Activated CD4-positive, alpha-beta T cell treated with anti-CD3 and anti-CD28 coated beads, Interleukin-2, amount 10 ng/mL, durations not matched to agents 24 days and 14 days (primary cell): ENCODE measurements at regions not wholly inside any gene's neighbourhood (a gene's known extent, or its start where the extent isn't known, plus 50 kb on each side); places are given as distances from the start of the nearest gene placed in this dataset.
"Not testable (repeated sequence)": the region's sequence is repeated elsewhere in the genome, so short reads cannot be mapped to it uniquely, and the experiment has no call there.

Experiments used
- DNase-seq: peaks from one replicate; pipeline ENCODE4 v3.0.0; 2022
- H3K27ac Mint-ChIP-seq: one replicate; pipeline ENCODE4 v1.8.0; 2022; ENCODE audit warnings: mild to moderate bottlenecking, mixed read lengths
- H3K27me3 Mint-ChIP-seq: one replicate; pipeline ENCODE4 v1.8.0; 2022; ENCODE audit warnings: mixed read lengths
- H3K36me3 Mint-ChIP-seq: one replicate; pipeline ENCODE4 v1.8.0; 2022; ENCODE audit warnings: low read depth, mild to moderate bottlenecking, mixed read lengths
- H3K4me1 Mint-ChIP-seq: one replicate; pipeline ENCODE4 v1.8.0; 2021; ENCODE audit warnings: mixed read lengths
- H3K4me3 Mint-ChIP-seq: one replicate; pipeline ENCODE4 v1.8.0; 2022; ENCODE audit warnings: mild to moderate bottlenecking, moderate library complexity, mixed read lengths
- H3K9me3 Mint-ChIP-seq: one replicate; pipeline ENCODE4 v1.8.0; 2021; ENCODE audit warnings: mixed read lengths
- intact Hi-C: fragments of 100-400 bp; cut with micrococcal nuclease; formaldehyde crosslinking; loops from one replicate; pipeline ENCODE4 v1.15.1; 2023

DNA sequence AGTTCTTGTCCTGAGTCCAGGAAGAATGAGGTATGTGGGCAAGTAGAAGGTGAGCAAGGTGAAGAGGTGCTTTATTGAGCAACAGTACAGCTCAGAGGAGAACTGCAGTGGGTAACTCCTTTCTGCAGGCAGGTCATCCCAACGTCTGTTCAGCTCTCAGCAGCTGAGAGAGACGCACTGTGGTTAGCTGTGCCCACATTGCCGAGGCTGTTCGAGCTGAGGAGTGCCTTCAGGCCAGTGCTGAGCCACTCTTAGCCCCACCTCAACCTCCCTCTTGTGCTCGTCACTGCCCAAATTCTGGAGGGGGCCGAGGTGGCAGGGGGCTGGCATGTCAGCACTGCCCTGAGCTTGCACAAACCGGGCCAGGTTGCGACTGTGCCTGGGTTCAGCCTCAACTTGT, 191.8 kb downstream of the CWH43 start:
- H3K27me3 Mint-ChIP-seq, H3K27ac Mint-ChIP-seq, intact Hi-C loops, H3K4me1 Mint-ChIP-seq, H3K4me3 Mint-ChIP-seq, H3K36me3 Mint-ChIP-seq, H3K9me3 Mint-ChIP-seq, DNase-seq: not testable (repeated sequence)

DNA sequence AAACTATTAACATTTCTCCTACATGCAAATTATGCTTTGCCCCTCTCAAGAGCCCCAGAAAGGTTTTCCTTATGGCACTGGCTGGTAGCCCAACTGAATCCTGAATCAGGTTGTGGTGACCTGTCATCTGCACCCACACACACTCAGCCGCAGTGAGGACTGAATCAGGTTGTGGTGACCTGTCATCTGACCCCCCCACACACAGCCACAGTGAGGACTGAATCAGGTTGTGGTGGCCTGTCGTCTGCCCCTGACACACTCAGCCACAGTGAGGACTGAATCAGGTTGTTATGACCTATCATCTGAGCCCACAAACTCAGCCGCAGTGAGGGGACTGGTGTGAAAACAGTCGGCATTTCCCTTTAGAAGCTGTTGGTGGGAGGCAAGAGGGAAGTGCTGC, 195.0 kb downstream of the CWH43 start:
- H3K9me3 Mint-ChIP-seq, intact Hi-C loops, DNase-seq, H3K27ac Mint-ChIP-seq, H3K4me3 Mint-ChIP-seq, H3K27me3 Mint-ChIP-seq, H3K36me3 Mint-ChIP-seq, H3K4me1 Mint-ChIP-seq: not testable (repeated sequence)

DNA sequence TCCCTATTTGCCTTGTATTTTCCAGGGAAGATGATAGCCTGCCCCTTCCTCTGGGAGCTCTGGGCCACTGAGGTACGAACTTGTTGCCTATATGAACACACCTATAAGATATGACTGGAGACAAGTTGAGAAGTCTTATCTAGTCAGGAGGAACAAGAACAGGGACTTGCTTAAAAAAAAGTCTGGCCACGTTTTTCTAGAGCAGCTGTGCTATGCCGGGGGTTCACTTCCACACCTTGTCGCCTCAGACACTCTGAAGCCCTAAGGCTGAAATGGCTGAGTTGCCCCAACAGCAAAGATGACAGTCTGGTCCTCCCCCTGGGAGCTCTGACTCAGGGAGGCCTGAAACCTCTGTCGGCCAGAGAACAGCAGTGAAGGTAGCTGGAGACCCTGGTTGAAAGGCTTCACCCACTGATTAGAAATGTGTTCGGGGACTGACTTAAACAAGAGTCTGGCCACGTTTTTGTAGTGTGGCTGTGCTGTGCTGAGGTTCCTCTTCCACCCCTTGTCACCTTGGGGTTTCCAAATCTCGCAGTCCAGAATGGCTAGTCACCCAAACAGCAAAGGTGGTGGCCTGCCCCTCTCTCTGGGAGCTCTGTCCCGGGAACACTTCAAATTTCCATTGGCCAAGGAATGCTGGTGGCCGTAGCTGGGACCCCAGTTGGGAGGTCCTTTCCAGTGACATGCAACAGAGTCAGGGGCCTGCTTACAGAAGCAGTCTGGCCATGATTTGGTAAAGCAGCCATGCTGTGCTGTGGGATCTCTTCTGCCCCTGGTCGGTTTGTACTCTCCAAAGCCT, 225.5 kb downstream of the CWH43 start:
- intact Hi-C loops, DNase-seq, H3K36me3 Mint-ChIP-seq, H3K27me3 Mint-ChIP-seq, H3K4me3 Mint-ChIP-seq, H3K4me1 Mint-ChIP-seq, H3K27ac Mint-ChIP-seq: not testable (repeated sequence)
- peaks cover 20% of the 10 kb centered on the region for H3K9me3 Mint-ChIP-seq

DNA sequence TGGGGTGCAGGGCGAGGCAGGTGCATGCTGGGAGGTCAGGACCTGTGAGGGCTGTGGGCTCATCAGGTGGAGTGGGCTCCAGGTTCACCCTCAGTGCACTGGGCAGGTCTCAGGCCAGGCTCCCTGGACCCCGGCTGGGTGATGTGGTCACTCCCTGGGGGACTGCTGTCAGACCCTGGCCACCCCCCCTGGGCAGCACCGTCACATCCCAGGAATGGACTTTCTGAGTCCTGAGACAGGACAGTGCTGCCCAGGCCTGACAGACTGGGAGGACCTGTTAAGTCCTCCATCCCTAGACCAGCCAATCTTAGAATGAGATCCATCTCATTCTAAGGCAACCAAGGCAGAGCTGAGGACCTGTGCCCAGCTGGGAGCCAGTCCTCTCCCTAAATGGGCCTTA, 227.2 kb downstream of the CWH43 start:
- H3K36me3 Mint-ChIP-seq, H3K4me1 Mint-ChIP-seq, H3K27ac Mint-ChIP-seq, H3K4me3 Mint-ChIP-seq, H3K27me3 Mint-ChIP-seq, intact Hi-C loops, DNase-seq: not testable (repeated sequence)
- peaks cover 19% of the 10 kb centered on the region for H3K9me3 Mint-ChIP-seq

DNA sequence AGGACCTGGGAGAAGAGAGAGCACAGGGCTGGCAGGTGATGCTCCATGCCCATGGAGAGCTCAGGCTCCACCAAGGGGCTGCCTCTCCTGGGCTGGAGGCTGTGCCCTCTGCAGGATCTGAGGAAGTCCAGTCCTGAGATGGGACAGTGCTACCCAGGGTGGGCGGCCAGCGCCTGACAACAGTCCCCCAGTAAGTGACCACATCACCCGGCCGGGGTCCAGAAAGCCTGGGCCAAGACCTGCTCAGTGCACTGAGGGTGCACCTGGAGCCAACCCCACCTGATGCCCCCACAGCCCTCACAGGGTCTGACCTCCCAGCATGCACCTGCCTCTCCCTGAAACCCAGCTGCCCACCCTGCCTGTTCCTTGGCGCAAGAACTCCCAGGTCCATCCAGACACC, 227.7 kb downstream of the CWH43 start:
- peaks cover 17% of the 10 kb centered on the region for H3K9me3 Mint-ChIP-seq
- H3K4me1 Mint-ChIP-seq, H3K27ac Mint-ChIP-seq, H3K4me3 Mint-ChIP-seq, H3K27me3 Mint-ChIP-seq, DNase-seq, intact Hi-C loops, H3K36me3 Mint-ChIP-seq: not testable (repeated sequence)

DNA sequence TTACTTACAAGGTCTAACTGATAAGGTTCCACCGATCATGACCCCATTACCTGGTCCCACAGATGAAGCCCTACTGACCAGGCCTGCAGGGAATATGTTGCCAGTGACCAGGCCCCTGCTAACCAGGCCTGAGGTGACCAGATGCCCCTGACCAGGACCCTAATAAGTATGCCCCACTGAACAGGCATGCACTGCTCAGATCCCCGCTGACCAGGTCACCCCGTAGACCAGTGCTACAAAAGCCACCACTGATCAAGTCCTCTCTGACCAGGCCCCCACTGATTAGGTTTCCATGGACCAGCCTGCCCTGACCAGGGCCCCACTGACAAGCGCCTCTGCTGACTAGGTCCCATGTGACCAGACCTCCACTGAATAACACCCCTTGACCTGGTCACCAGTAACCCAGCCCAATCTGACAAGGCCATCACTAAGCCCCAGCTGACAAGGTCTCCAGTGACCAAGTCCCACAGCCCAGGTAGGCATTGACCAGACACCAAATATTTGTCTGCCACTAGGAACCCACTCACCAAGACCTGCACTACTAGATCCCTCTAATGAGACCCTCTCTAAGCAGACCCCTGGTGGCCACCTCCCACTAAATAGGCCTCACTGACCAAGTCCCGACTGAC, 228.5 kb downstream of the CWH43 start:
- H3K4me1 Mint-ChIP-seq, H3K27ac Mint-ChIP-seq, DNase-seq, intact Hi-C loops, H3K36me3 Mint-ChIP-seq, H3K27me3 Mint-ChIP-seq, H3K4me3 Mint-ChIP-seq: not testable (repeated sequence)
- peaks cover 23% of the 10 kb centered on the region for H3K9me3 Mint-ChIP-seq

DNA sequence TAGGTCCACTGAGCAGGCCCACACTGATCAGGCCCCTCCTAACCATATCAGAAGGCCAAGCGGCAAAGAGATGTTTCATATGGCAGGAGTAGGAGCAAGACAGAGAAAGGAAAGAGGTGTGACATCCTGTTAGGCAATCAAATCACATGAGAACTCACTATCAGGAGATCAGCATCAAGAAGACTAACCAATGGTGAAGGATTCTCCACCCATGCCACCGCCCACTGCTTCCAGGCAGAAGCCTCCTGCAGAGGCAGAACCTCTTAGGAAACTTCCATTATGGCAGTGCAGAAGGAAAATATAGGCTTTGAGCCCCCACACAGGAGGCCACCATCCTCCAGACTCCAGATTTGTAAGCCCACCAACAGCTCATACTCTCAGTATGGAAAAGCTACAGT, 229.0 kb downstream of the CWH43 start:
- intact Hi-C loops, H3K27ac Mint-ChIP-seq, H3K4me3 Mint-ChIP-seq, H3K27me3 Mint-ChIP-seq, DNase-seq, H3K36me3 Mint-ChIP-seq, H3K4me1 Mint-ChIP-seq: not testable (repeated sequence)
- peaks cover 24% of the 10 kb centered on the region for H3K9me3 Mint-ChIP-seq

DNA sequence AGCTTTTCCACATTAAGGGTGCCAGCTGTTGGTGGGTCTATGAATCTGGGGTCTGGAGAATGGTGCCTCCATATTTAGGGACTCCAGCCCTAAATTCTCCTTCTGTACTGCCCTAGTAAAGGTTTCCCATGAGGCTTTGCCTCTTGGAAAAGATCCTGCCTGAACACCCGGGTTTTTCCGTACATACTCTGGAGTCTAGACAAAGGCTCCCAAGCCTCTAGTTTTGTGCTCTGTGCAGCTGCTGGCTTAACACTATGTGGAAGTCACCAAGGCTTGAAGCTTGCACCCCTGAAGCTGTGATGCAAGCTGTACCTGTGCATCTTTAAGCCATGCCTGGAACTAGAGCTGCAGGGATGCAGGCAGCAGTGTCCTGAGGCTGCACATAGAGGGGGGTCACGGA, 230.5 kb downstream of the CWH43 start:
- intact Hi-C loops, H3K27me3 Mint-ChIP-seq, H3K27ac Mint-ChIP-seq, H3K4me1 Mint-ChIP-seq, DNase-seq, H3K4me3 Mint-ChIP-seq, H3K36me3 Mint-ChIP-seq: not testable (repeated sequence)
- H3K9me3 Mint-ChIP-seq = peaks cover 30% of the 10 kb centered on the region

DNA sequence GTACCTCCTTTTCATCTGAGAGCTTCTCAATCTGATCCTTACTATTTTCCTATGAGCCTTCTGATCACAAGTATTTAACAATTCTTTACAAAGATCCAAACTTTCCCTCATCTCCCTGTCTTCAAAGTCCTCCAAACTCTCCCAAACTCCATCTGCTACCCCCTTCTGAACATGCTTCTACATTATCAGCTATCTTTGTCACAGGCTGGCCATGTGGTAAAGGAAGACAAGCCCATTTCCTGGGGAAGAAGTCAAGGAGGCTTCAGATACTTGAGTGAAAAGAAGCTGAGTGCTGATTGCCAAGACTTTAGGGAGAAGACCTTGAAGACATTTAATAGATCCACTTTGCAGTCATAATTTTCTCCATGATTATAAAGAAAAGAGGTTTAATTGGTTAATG, 231.4 kb downstream of the CWH43 start:
- no peak for DNase-seq
- no peak overlapping the region for H3K4me3 Mint-ChIP-seq
- no peaks in the 10 kb centered on the region for H3K36me3 Mint-ChIP-seq
- H3K27ac Mint-ChIP-seq = no peak overlapping the region
- intact Hi-C loops = no loop called here
- no peaks in the 10 kb centered on the region for H3K27me3 Mint-ChIP-seq
- no peaks in the 10 kb centered on the region for H3K4me1 Mint-ChIP-seq
- H3K9me3 Mint-ChIP-seq = peaks cover 33% of the 10 kb centered on the region

DNA sequence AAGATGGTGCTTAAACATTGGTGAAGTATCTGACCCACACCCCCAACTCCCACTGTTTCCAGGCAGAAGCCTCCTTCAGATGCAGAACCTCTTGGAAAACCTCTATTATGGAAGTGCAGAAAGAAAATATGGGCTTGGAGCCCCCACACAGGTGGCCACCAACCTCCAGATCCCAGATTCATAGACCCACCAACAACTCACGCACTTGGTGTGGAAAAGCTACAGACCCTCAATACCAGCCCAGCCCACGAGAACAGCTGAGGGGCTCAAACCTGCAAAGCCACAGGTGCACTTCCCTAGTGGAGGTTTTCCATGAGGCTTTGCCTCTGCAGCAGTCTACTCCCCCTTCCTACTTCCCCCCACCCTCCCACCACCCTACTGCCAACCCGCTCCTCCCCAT, 232.0 kb downstream of the CWH43 start:
- intact Hi-C loops, H3K27me3 Mint-ChIP-seq, H3K36me3 Mint-ChIP-seq, H3K27ac Mint-ChIP-seq, H3K4me3 Mint-ChIP-seq, H3K4me1 Mint-ChIP-seq, DNase-seq: not testable (repeated sequence)
- H3K9me3 Mint-ChIP-seq = peaks cover 34% of the 10 kb centered on the region

DNA sequence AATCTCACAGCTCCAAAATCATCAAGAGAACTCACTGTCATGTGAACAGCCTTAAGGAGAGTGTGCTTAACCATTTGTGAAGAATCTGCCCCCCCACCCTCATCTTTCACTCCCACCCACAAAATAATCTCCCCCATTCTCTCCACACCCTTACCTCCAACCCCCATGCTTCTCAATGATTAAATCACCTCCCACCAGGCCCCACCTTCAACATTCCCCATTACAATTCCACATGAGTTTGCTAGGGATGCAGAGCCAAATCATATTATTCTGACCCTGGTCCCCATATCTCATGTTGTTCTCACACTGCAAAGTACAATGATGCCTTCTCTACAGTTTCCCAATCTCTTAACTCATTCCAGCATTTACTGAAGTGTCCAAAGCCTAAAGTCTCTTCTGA, 232.9 kb downstream of the CWH43 start:
- H3K36me3 Mint-ChIP-seq, DNase-seq, H3K4me1 Mint-ChIP-seq, intact Hi-C loops, H3K4me3 Mint-ChIP-seq, H3K27me3 Mint-ChIP-seq, H3K27ac Mint-ChIP-seq: not testable (repeated sequence)
- peaks cover 35% of the 10 kb centered on the region for H3K9me3 Mint-ChIP-seq

DNA sequence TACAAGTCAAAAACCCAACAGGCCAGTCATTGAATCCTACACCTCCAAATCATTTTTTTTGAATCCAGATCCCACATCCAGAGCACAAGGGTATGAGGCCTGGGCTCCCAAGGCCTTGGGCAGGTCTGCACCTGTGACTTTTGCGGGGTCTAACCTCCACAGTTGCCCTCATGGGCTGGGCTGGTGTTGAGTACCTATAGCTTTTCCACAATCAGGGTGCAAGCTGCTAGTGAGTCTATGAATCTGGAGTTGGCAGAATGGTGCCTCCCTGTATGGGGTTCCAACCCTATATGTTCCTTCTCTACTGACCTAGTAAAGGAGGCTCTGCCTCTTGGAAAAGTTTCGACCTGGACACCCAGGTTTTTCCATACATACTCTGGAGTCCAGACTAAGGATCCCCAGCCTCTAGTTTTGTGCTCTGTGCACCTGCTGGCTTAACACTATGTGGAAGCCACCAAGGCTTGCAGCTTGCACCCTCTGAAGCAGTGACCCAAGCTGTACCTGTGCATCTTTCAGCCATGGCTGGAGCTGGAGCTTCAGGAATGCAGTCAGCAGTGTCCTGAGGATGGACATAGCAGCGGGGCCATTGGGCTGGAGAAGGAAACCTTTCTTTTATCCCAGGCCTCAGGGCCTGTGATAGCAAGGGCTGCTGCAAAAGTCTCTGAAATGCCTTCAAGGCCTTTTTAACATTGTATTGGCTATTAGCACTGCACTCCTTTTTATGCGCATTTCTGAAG, 233.6 kb downstream of the CWH43 start:
- H3K27ac Mint-ChIP-seq, H3K36me3 Mint-ChIP-seq, H3K27me3 Mint-ChIP-seq, DNase-seq, intact Hi-C loops, H3K4me3 Mint-ChIP-seq, H3K4me1 Mint-ChIP-seq: not testable (repeated sequence)
- H3K9me3 Mint-ChIP-seq = peaks cover 33% of the 10 kb centered on the region

DNA sequence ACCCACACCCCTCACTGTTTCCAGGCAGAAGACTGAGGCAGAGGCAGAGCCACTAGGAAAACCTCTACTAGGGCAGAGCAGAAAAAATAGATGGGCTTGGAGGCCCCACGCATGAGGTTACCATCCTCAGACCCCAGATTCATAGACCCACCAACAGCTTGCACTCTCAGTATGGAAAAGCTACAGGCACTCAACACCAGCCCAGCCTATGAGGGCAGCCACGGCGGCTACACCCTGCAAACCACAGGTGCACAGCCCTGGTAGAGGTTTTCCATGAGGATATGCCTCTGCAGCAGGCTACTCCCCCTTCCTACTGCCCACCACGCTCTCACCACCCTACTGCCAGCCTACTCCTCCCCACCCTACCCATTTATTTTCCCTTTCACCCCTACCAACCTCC, 235.1 kb downstream of the CWH43 start:
- no peaks in the 10 kb centered on the region for H3K27me3 Mint-ChIP-seq
- peaks cover 29% of the 10 kb centered on the region for H3K9me3 Mint-ChIP-seq
- no peak overlapping the region for H3K4me3 Mint-ChIP-seq
- H3K27ac Mint-ChIP-seq = no peak overlapping the region
- intact Hi-C loops = no loop called here
- H3K36me3 Mint-ChIP-seq = no peaks in the 10 kb centered on the region
- no peaks in the 10 kb centered on the region for H3K4me1 Mint-ChIP-seq
- DNase-seq = no peak

DNA sequence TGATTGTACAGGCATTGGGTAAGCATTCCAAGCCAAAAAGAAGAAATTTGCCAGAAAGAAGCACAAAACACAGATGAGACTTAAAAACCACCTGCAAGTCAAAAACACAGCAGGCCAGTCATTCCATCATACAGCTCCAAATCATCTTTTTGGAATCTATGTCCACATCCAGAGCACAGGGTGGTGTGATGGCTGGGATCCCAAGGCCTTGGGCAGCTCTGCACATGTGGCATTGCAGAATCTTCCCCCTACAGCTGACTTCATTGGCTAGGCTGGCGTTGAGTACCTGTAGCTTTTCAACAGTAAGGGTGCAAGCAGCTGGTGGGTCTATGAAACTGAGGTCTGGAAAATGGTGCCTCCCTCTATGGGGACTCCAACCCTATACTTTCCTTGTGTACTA, 236.7 kb downstream of the CWH43 start:
- intact Hi-C loops, H3K27me3 Mint-ChIP-seq, H3K4me1 Mint-ChIP-seq, H3K4me3 Mint-ChIP-seq, H3K36me3 Mint-ChIP-seq, H3K27ac Mint-ChIP-seq, DNase-seq: not testable (repeated sequence)
- peaks cover 30% of the 10 kb centered on the region for H3K9me3 Mint-ChIP-seq
